Endodermal cell (in vitro differentiated cells): ENCODE measurements at regions not wholly inside any gene's neighbourhood (a gene's known extent, or its start where the extent isn't known, plus 50 kb on each side); places are given as distances from the start of the nearest gene placed in this dataset.
A peak's percentile ranks its signal among the peaks of the same experiment; 100 is the strongest.

Source experiments
- DNase-seq: peaks from one replicate; pipeline ENCODE4 v3.0.0-alpha.2; 2017
- H3K27ac ChIP-seq: 2 replicates; pipeline ENCODE4 v1.5.1; 2013; ENCODE audit warnings: mild to moderate bottlenecking, low read depth, low read length, moderate library complexity
- H3K27me3 ChIP-seq: 2 replicates; pipeline ENCODE4 v1.6.1; 2013; ENCODE audit warnings: mild to moderate bottlenecking, low read length, moderate library complexity; ENCODE audit not compliant: insufficient read depth, control insufficient read depth, poor library complexity, severe bottlenecking
- H3K36me3 ChIP-seq: 2 replicates; pipeline ENCODE4 v1.7.0; 2013; ENCODE audit warnings: mild to moderate bottlenecking, low read length, moderate library complexity; ENCODE audit not compliant: control insufficient read depth, insufficient read depth
- H3K4me1 ChIP-seq: one replicate; pipeline ENCODE4 v1.7.0; 2013; ENCODE audit warnings: low read length; ENCODE audit not compliant: control insufficient read depth, insufficient read depth
- H3K4me3 ChIP-seq: 2 replicates; pipeline ENCODE4 v1.5.1; 2013; ENCODE audit warnings: mild to moderate bottlenecking, low read length, moderate library complexity
- H3K9ac ChIP-seq: 2 replicates; pipeline ENCODE4 v1.6.1; 2013; ENCODE audit warnings: mild to moderate bottlenecking, low read length, moderate library complexity; ENCODE audit not compliant: poor library complexity, severe bottlenecking; ENCODE audit errors: extremely low read depth
- H3K9me3 ChIP-seq: 2 replicates; pipeline ENCODE4 v1.6.1; 2013; ENCODE audit warnings: mild to moderate bottlenecking, low read length, moderate library complexity; ENCODE audit not compliant: control insufficient read depth
- H3K27ac Mint-ChIP-seq: 2 replicates; pipeline ENCODE4 v1.8.0; 2020; ENCODE audit warnings: mixed read lengths
- H3K27me3 Mint-ChIP-seq: 2 replicates; pipeline ENCODE4 v1.8.0; 2021; ENCODE audit warnings: mild to moderate bottlenecking, mixed read lengths; ENCODE audit not compliant: insufficient read depth
- H3K36me3 Mint-ChIP-seq: 2 replicates; pipeline ENCODE4 v1.8.0; 2020; ENCODE audit warnings: low read depth, mixed read lengths
- H3K4me1 Mint-ChIP-seq: 2 replicates; pipeline ENCODE4 v1.8.0; 2020; ENCODE audit warnings: mixed read lengths
- H3K4me3 Mint-ChIP-seq: 2 replicates; pipeline ENCODE4 v1.8.0; 2020; ENCODE audit warnings: mild to moderate bottlenecking, moderate library complexity, mixed read lengths
- H3K9me3 Mint-ChIP-seq: 2 replicates; pipeline ENCODE4 v1.8.0; 2020; ENCODE audit warnings: mild to moderate bottlenecking, mixed read lengths
- CTCF ChIP-seq: fragments of 200-600 bp; sonication (generic); conservative IDR thresholded peaks from 2 replicates; pipeline ENCODE4 v1.5.0; 2021; ENCODE audit warnings: antibody characterized with exemption, mild to moderate bottlenecking
- WGBS, 2 experiments: methylation state at CpG; one replicate each; pipeline versions ENCODE4 v1.1.5 to v1.1.7; 2013; ENCODE audit warnings: missing lambda C conversion rate in 2 of 2, mixed read lengths in 1 of 2; ENCODE audit not compliant: insufficient coverage in 1 of 2, insufficient read length in 1 of 2; 5-methylcytosine and 5-hydroxymethylcytosine counted together

GRCh38 chr7:50860598-50860997 is 77.9 kb upstream of the GRB10 start:
- no peak overlapping the region for H3K4me3 Mint-ChIP-seq
- TF ChIP-seq CTCF: no peak
- Histone ChIP-seq H3K4me1 (no peaks in the 10 kb centered on the region), H3K27ac (no peak overlapping the region), H3K9ac (no peak overlapping the region), H3K27me3 (no peaks in the 10 kb centered on the region), H3K36me3 (no peaks in the 10 kb centered on the region), H3K4me3 (no peak overlapping the region), H3K9me3 (no peaks in the 10 kb centered on the region)
- WGBS, 2 experiments: 92% methylated on average over 2 of the region's 2 CpGs; no CpG with 5 or more reads in 1 of the 2 experiments
- H3K36me3 Mint-ChIP-seq: no peaks in the 10 kb centered on the region
- no peak for DNase-seq
- H3K27ac Mint-ChIP-seq: no peak overlapping the region
- H3K4me1 Mint-ChIP-seq: no peaks in the 10 kb centered on the region
- no peaks in the 10 kb centered on the region for H3K9me3 Mint-ChIP-seq
- H3K27me3 Mint-ChIP-seq: no peaks in the 10 kb centered on the region

- H3K9me3 ChIP-seq: no peaks in the 10 kb centered on the region
- Mint-ChIP-seq H3K4me1 (no peaks in the 10 kb centered on the region), H3K9me3 (no peaks in the 10 kb centered on the region), H3K4me3 (no peak overlapping the region), H3K36me3 (no peaks in the 10 kb centered on the region), H3K27me3 (no peaks in the 10 kb centered on the region), H3K27ac (no peak overlapping the region)
- no peaks in the 10 kb centered on the region for H3K27me3 ChIP-seq
- no peak for TF ChIP-seq CTCF
- no peak overlapping the region for H3K9ac ChIP-seq
- H3K4me1 ChIP-seq: no peaks in the 10 kb centered on the region
- no peak overlapping the region for H3K4me3 ChIP-seq
- no peaks in the 10 kb centered on the region for H3K36me3 ChIP-seq
- DNase-seq: no peak
- WGBS, 2 experiments: 85 to 94% methylated on average over 2 to 5 of the region's 5 CpGs
- H3K27ac ChIP-seq: no peak overlapping the region
Observed at GRCh38 chr7:50860174-50860573, 77.5 kb upstream of the GRB10 start.

- no peaks in the 10 kb centered on the region for H3K9me3 Mint-ChIP-seq
- WGBS, 2 experiments: 86 to 88% methylated on average over 4 of the region's 4 CpGs
- Histone ChIP-seq H3K9ac (no peak overlapping the region), H3K36me3 (no peaks in the 10 kb centered on the region), H3K4me3 (no peak overlapping the region), H3K4me1 (no peaks in the 10 kb centered on the region), H3K9me3 (no peaks in the 10 kb centered on the region), H3K27me3 (no peaks in the 10 kb centered on the region), H3K27ac (no peak overlapping the region)
- DNase-seq: no peak
- H3K36me3 Mint-ChIP-seq: no peaks in the 10 kb centered on the region
- no peaks in the 10 kb centered on the region for H3K4me1 Mint-ChIP-seq
- H3K27ac Mint-ChIP-seq: peak overlapping the region; percentile 52
- no peak for TF ChIP-seq CTCF
- no peaks in the 10 kb centered on the region for H3K27me3 Mint-ChIP-seq
- H3K4me3 Mint-ChIP-seq: no peak overlapping the region
Observed at GRCh38 chr7:50858528-50859245, 76.0 kb upstream of the GRB10 start.
